ENCODE measurements at regions not wholly inside any gene's neighbourhood (a gene's known extent, or its start where the extent isn't known, plus 50 kb on each side); places are given as distances from the start of the nearest gene placed in this dataset.
A peak's percentile ranks its signal among the peaks of the same experiment; 100 is the strongest.

DNA sequence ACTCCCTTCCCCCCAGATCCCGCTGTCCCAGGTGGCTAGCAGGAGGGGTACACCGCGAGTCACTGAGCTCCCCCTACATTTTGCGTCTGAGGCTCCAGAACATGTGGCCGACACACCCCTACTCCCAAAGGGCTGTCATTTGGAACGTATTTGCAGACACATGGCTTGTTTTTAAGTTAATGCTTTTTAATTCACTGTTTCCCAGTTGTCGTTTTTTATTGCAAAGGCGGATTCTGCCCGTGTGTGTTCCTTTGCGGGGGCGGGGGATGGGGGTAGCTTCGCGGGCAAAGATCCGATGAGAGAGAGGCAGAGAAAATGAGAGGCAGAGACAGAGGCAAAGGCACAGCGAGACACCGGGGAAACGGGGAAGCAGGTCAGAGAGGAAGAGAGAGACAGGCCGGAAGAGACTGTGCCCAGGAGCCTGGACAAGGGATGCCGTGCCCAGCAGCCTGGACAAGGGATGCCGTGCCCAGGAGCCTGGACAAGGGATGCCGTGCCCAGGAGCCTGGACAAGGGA is 270.2 kb downstream of the FOXD2 start:
- no peak overlapping the region for H3K27ac ChIP-seq
- no peak for TF ChIP-seq ZFX (IDR thresholded peaks at IDR 0.05)
- TF ChIP-seq, protein P1, sequence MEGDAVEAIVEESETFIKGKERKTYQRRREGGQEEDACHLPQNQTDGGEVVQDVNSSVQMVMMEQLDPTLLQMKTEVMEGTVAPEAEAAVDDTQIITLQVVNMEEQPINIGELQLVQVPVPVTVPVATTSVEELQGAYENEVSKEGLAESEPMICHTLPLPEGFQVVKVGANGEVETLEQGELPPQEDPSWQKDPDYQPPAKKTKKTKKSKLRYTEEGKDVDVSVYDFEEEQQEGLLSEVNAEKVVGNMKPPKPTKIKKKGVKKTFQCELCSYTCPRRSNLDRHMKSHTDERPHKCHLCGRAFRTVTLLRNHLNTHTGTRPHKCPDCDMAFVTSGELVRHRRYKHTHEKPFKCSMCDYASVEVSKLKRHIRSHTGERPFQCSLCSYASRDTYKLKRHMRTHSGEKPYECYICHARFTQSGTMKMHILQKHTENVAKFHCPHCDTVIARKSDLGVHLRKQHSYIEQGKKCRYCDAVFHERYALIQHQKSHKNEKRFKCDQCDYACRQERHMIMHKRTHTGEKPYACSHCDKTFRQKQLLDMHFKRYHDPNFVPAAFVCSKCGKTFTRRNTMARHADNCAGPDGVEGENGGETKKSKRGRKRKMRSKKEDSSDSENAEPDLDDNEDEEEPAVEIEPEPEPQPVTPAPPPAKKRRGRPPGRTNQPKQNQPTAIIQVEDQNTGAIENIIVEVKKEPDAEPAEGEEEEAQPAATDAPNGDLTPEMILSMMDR (conservative IDR thresholded peaks at IDR 0.05), result no peak

GRCh38 chr1:47708658-47709018 is 270.8 kb downstream of the FOXD2 start:
- TF ChIP-seq, protein P1 (conservative IDR thresholded peaks at IDR 0.05), result no peak
- no peak for TF ChIP-seq ZFX (IDR thresholded peaks at IDR 0.05)

DNA sequence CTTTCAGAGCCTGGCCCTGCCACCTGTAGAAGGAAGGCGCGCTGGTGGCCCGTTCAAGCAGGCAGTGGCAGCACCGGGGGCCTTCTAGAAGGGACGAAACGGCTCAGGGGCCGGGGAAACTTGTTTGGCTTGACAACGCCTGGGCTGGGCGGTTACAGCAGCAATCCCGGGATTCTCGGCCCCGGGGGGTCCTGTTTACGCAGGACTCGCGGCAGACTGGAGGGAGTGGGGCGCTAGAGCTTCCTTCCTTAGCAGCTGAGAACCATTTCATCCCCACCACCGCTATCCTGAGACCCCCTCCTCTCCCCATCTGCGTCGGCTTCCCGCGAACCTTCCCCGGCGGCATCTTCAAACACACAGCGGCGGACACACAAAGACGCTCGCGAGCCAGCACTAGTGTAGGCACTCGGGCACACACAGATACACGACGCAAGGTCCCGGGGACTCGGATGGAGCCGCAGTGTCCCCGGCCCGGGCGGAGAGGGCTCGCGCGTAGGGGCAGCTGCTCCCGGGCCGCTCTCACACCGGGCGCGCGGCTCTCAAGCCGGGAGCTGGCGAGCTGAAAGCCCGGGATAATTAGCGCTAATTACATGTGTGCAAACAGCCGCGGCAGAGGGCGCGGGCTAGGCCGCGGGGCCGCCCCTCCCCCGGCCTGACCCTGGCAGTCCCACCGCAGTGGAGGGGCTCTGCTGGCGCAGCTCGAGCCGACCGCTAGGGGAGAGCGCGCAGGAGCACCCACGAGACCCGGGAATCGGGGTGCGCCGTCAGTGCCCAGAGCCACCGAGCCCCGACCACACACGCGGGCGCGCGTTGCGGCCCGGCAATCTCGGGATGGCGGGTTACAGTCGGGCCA is 271.4 kb downstream of the FOXD2 start:
- H3K27ac ChIP-seq, result no peak overlapping the region
- TF ChIP-seq, protein P1 (conservative IDR thresholded peaks at IDR 0.05), result no peak
- no peak for TF ChIP-seq ZFX (IDR thresholded peaks at IDR 0.05)

More at GRCh38 chr1:47708658-47709018, 270.8 kb downstream of the FOXD2 start:
- no peak overlapping the region for H3K27ac ChIP-seq

DNA sequence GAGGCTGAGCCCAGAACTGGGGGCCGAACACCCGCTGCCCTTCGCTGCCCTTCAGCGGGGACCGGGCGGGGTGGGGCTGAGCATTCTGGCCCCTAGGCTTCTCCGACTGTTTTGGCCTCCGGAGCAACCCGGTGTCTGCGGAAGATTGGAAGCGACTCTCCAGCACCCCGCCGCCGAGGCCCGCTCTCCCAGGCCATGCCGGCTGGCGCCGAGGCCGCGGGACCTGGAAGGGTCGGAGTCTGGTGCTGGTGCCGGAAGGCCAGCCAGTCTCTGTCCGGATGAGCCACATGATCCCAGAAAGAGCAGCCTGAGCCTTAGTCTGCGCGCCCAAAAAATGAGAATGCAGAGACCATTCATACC is 272.0 kb downstream of the FOXD2 start:
- H3K27ac ChIP-seq, result no peak overlapping the region
- TF ChIP-seq ZFX (IDR thresholded peaks at IDR 0.05), result no peak
- TF ChIP-seq, protein P1 (conservative IDR thresholded peaks at IDR 0.05), result no peak

- H3K27ac ChIP-seq, result no peak overlapping the region
These were observed 272.7 kb downstream of the FOXD2 start for GRCh38 chr1:47710329-47711071.

More at GRCh38 chr1:47710329-47711071, 272.7 kb downstream of the FOXD2 start:
- TF ChIP-seq ZFX (IDR thresholded peaks at IDR 0.05), result no peak
- TF ChIP-seq, protein P1 (conservative IDR thresholded peaks at IDR 0.05), result peak; percentile 99
